Neural cell (in vitro differentiated cells): ENCODE measurements at regions not wholly inside any gene's neighbourhood (a gene's known extent, or its start where the extent isn't known, plus 50 kb on each side); places are given as distances from the start of the nearest gene placed in this dataset.

Experiments used
- H2AFZ ChIP-seq: fragments of 200-600, 300-800 bp; sonication (generic), shearing (Covaris generic); 2 replicates; pipeline ENCODE4 v1.6.0; 2014; ENCODE audit warnings: low read depth, mild to moderate bottlenecking, antibody characterized with exemption, low read length, moderate library complexity
- H3F3A ChIP-seq: fragments of 200-600 bp; shearing (Covaris generic); 2 replicates; pipeline ENCODE4 v1.6.1; 2016; ENCODE audit warnings: mild to moderate bottlenecking, moderate library complexity, mixed read lengths, antibody characterized with exemption, low read length; ENCODE audit not compliant: insufficient read depth, poor library complexity, severe bottlenecking
- H3K27ac ChIP-seq: fragments of 200-600, 300-800 bp; sonication (generic), shearing (Covaris generic); 2 replicates; pipeline ENCODE4 v1.5.1; 2014; ENCODE audit warnings: mild to moderate bottlenecking, low read length, moderate library complexity
- H3K27me3 ChIP-seq: fragments of 300-800, 200-600 bp; sonication (generic), shearing (Covaris generic); 2 replicates; pipeline ENCODE4 v1.6.0; 2014; ENCODE audit warnings: mild to moderate bottlenecking, low read depth, low read length, moderate library complexity; ENCODE audit not compliant: insufficient read depth
- H3K36me3 ChIP-seq: fragments of 300-800, 200-600 bp; sonication (generic), shearing (Covaris generic); 2 replicates; pipeline ENCODE4 v1.5.1; 2014; ENCODE audit warnings: mild to moderate bottlenecking, antibody characterized with exemption, low read length, moderate library complexity; ENCODE audit not compliant: insufficient read depth
- H3K4me2 ChIP-seq: fragments of 300-800, 200-600 bp; sonication (generic), shearing (Covaris generic); 2 replicates; pipeline ENCODE4 v1.6.0; 2014; ENCODE audit warnings: mild to moderate bottlenecking, low read length
- H3K4me3 ChIP-seq: fragments of 300-800, 200-600 bp; sonication (generic), shearing (Covaris generic); 2 replicates; pipeline ENCODE4 v1.5.1; 2014; ENCODE audit warnings: mild to moderate bottlenecking, low read length, moderate library complexity
- H3K79me2 ChIP-seq: fragments of 200-600 bp; shearing (Covaris generic); replicated peaks from 2 replicates; pipeline ENCODE4 v1.6.0; 2014; ENCODE audit warnings: mild to moderate bottlenecking, low read length, moderate library complexity; ENCODE audit not compliant: insufficient read depth
- H3K9ac ChIP-seq: fragments of 300-800, 200-600 bp; sonication (generic), shearing (Covaris generic); 2 replicates; pipeline ENCODE4 v1.6.1; 2016; ENCODE audit warnings: mild to moderate bottlenecking, low read length, mixed read lengths
- H3K9me2 ChIP-seq: fragments of 200-600 bp; shearing (Covaris generic); 2 replicates; pipeline ENCODE4 v1.6.1; 2016; ENCODE audit warnings: mild to moderate bottlenecking, low read length, mixed read lengths; ENCODE audit not compliant: insufficient read depth
- H3K9me3 ChIP-seq: fragments of 200-600, 300-800 bp; sonication (generic), shearing (Covaris generic); 2 replicates; pipeline ENCODE4 v1.6.1; 2016; ENCODE audit warnings: mild to moderate bottlenecking, mixed run types, low read length, moderate library complexity, mixed read lengths
- H4K20me1 ChIP-seq: fragments of 200-600 bp; shearing (Covaris generic); 2 replicates; pipeline ENCODE4 v1.6.1; 2016; ENCODE audit warnings: mild to moderate bottlenecking, mixed run types; ENCODE audit not compliant: insufficient read depth
- EZH2 ChIP-seq: fragments of 200-600, 300-800 bp; shearing (Covaris generic), sonication (generic); IDR thresholded peaks from 2 replicates; pipeline ENCODE4 v1.6.1; 2014; ENCODE audit warnings: antibody characterized with exemption, low read length, borderline replicate concordance, mild to moderate bottlenecking; ENCODE audit not compliant: insufficient read depth, poor library complexity, severe bottlenecking
- MXI1 ChIP-seq: fragments of 450-650 bp; conservative IDR thresholded peaks from 2 replicates; pipeline ENCODE4 v1.6.1; 2014; ENCODE audit warnings: antibody characterized with exemption, mild to moderate bottlenecking; ENCODE audit not compliant: poor library complexity, severe bottlenecking
- POLR2AphosphoS5 ChIP-seq: IDR thresholded peaks from 2 replicates; pipeline ENCODE4 v1.6.1; 2012
- RAD21 ChIP-seq: fragments of 450-650 bp; conservative IDR thresholded peaks from 2 replicates; pipeline ENCODE4 v1.6.1; 2014; ENCODE audit warnings: antibody characterized with exemption, mild to moderate bottlenecking, moderate library complexity
- SMC3 ChIP-seq: fragments of 450-650 bp; conservative IDR thresholded peaks from 2 replicates; pipeline ENCODE4 v1.6.1; 2014; ENCODE audit warnings: antibody characterized with exemption, mild to moderate bottlenecking, moderate library complexity; ENCODE audit not compliant: poor library complexity
- TAF1 ChIP-seq: IDR thresholded peaks from 2 replicates; pipeline ENCODE4 v1.6.1; 2012; ENCODE audit warnings: low read depth
- TF ChIP-seq, protein P1 (sequence below): IDR thresholded peaks from 2 replicates; pipeline ENCODE4 v1.6.1; 2012; ENCODE audit warnings: borderline replicate concordance
- TF ChIP-seq, protein P2 (sequence below): fragments of 450-650 bp; IDR thresholded peaks from 2 replicates; pipeline ENCODE4 v1.5.1; 2014; ENCODE audit warnings: antibody characterized with exemption, mild to moderate bottlenecking, moderate library complexity; ENCODE audit not compliant: poor library complexity, severe bottlenecking

DNA sequence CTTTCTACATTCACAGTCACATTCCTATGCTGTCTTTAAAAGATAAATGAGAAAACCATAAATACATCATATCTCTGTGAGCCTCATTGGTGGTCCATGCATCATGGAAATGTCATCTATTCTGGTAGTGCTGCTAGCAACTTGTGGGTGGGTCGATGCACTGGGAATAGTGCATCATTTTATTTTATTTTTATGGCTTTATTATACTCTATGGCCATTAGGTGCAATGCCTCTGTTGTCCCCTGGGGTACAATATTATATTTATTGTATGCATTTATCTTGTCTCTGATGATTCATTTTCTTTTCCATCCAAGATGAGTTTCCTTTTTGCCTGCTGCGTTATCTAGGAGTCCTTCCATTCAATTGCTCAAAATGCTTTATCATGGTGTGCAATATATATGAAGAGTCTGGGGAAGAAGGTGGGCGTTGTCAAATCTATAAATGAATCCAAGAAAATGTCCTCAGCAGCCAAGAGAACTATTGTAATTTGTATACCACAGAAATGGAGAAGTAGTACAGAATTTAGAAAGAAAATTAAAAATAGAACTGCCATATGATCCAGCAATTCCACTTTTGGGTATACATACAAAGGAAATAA lies 324.0 kb downstream of the KCNJ2 start:
- Histone ChIP-seq H3K27ac (no peak overlapping the region), H3K9me3 (no peaks in the 10 kb centered on the region), H3K36me3 (no peaks in the 10 kb centered on the region), H3K79me2 (no peaks in the 10 kb centered on the region), H3K9me2 (no peaks in the 10 kb centered on the region), H3F3A (no peaks in the 10 kb centered on the region), H2AFZ (no peak overlapping the region), H3K9ac (no peak overlapping the region), H3K4me2 (no peak overlapping the region), H3K27me3 (no peaks in the 10 kb centered on the region), H3K4me3 (no peak overlapping the region), H4K20me1 (no peaks in the 10 kb centered on the region)
- TF ChIP-seq POLR2AphosphoS5: no peak
- TF ChIP-seq, protein P1, sequence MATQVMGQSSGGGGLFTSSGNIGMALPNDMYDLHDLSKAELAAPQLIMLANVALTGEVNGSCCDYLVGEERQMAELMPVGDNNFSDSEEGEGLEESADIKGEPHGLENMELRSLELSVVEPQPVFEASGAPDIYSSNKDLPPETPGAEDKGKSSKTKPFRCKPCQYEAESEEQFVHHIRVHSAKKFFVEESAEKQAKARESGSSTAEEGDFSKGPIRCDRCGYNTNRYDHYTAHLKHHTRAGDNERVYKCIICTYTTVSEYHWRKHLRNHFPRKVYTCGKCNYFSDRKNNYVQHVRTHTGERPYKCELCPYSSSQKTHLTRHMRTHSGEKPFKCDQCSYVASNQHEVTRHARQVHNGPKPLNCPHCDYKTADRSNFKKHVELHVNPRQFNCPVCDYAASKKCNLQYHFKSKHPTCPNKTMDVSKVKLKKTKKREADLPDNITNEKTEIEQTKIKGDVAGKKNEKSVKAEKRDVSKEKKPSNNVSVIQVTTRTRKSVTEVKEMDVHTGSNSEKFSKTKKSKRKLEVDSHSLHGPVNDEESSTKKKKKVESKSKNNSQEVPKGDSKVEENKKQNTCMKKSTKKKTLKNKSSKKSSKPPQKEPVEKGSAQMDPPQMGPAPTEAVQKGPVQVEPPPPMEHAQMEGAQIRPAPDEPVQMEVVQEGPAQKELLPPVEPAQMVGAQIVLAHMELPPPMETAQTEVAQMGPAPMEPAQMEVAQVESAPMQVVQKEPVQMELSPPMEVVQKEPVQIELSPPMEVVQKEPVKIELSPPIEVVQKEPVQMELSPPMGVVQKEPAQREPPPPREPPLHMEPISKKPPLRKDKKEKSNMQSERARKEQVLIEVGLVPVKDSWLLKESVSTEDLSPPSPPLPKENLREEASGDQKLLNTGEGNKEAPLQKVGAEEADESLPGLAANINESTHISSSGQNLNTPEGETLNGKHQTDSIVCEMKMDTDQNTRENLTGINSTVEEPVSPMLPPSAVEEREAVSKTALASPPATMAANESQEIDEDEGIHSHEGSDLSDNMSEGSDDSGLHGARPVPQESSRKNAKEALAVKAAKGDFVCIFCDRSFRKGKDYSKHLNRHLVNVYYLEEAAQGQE: no peak
- no peak for TF ChIP-seq EZH2
- TF ChIP-seq MXI1: no peak
- no peak for TF ChIP-seq RAD21
- TF ChIP-seq TAF1: no peak

DNA sequence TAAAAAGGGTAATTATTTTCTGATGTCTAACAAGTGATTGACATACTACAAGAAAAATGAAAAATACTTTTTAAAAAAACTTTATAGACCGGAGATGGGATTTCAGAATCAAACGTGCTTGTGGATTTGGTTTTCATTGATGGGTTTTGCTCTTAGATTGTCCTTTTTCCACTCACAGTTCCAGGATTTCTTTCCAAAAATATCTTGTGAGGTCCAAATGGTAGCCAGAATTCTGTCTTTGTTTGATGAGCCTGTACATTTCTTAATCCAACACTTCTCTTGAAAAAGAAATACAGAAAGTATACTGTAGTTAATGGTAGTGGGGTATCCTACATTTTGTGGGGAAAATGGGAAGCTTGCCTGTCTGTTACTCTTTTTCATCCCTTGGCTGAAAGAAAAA lies 329.3 kb downstream of the KCNJ2 start:
- Histone ChIP-seq H3F3A (no peaks in the 10 kb centered on the region), H3K79me2 (no peaks in the 10 kb centered on the region), H3K9ac (no peak overlapping the region), H3K36me3 (no peaks in the 10 kb centered on the region), H4K20me1 (no peaks in the 10 kb centered on the region), H3K27ac (no peak overlapping the region), H3K4me3 (no peak overlapping the region), H3K27me3 (no peaks in the 10 kb centered on the region), H3K9me2 (no peaks in the 10 kb centered on the region), H3K9me3 (no peaks in the 10 kb centered on the region), H3K4me2 (no peak overlapping the region), H2AFZ (no peak overlapping the region)
- TF ChIP-seq, protein P1: no peak
- TF ChIP-seq SMC3 (no peak), RAD21 (no peak), POLR2AphosphoS5 (no peak), EZH2 (no peak), TAF1 (no peak)
- TF ChIP-seq, protein P2, sequence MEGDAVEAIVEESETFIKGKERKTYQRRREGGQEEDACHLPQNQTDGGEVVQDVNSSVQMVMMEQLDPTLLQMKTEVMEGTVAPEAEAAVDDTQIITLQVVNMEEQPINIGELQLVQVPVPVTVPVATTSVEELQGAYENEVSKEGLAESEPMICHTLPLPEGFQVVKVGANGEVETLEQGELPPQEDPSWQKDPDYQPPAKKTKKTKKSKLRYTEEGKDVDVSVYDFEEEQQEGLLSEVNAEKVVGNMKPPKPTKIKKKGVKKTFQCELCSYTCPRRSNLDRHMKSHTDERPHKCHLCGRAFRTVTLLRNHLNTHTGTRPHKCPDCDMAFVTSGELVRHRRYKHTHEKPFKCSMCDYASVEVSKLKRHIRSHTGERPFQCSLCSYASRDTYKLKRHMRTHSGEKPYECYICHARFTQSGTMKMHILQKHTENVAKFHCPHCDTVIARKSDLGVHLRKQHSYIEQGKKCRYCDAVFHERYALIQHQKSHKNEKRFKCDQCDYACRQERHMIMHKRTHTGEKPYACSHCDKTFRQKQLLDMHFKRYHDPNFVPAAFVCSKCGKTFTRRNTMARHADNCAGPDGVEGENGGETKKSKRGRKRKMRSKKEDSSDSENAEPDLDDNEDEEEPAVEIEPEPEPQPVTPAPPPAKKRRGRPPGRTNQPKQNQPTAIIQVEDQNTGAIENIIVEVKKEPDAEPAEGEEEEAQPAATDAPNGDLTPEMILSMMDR: no peak
